ENCODE measurements at regions not wholly inside any gene's neighbourhood (a gene's known extent, or its start where the extent isn't known, plus 50 kb on each side); places are given as distances from the start of the nearest gene placed in this dataset.

GRCh38 chr2:228689053-228689452 lies 507.6 kb upstream of the SPHKAP start:
- Histone ChIP-seq H2AFZ (ENCODE audit: low read length, unreplicated experiment) (no peak overlapping the region), H3K36me3 (ENCODE audit: insufficient read depth, low read length) (no peaks in the 10 kb centered on the region), H3K4me1 (ENCODE audit: control insufficient read depth, insufficient read depth, low read length, unreplicated experiment) (no peaks in the 10 kb centered on the region), H3K79me2 (ENCODE audit: control insufficient read depth, insufficient read depth, low read length, unreplicated experiment) (no peaks in the 10 kb centered on the region), H3K27me3 (ENCODE audit: insufficient read depth, low read length) (no peaks in the 10 kb centered on the region), H3K27ac (ENCODE audit: low read depth, low read length) (no peak overlapping the region), H3K4me3 (ENCODE audit: low read depth, low read length) (no peak overlapping the region)

DNA sequence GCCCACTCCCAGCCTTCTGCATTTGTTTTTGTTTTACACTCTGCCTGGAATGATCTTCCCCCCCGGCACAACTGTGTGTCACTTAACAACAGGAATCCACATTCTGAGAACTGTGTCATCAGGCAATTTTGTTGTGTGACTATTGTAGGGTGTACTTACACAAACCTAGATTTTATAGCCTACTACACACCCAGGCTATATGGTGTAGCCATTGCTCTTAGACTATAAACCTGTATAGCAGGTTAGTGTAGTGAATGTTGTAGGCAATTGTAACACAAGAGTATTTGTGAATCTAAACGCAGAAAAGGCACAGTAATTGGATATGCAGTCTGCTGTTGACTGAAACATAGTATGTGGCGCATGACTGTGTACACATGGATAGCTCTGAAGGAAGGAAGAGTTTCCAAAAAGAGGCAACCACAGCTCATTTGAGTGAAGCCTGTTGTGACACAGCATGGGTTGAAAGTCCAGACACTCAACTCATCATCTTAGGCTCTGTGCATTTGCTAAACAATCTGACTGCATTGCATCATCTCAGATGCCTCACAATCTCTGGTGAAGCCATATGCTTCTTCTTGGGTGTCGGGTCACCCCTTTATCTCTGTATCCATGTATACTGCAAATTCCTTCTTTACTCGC lies 506.6 kb upstream of the SPHKAP start:
- Histone ChIP-seq H3K79me2 (ENCODE audit: control insufficient read depth, insufficient read depth, low read length, unreplicated experiment) (no peaks in the 10 kb centered on the region), H3K27ac (ENCODE audit: low read depth, low read length) (no peak overlapping the region), H3K36me3 (ENCODE audit: insufficient read depth, low read length) (no peaks in the 10 kb centered on the region), H2AFZ (ENCODE audit: low read length, unreplicated experiment) (no peak overlapping the region), H3K4me1 (ENCODE audit: control insufficient read depth, insufficient read depth, low read length, unreplicated experiment) (no peaks in the 10 kb centered on the region), H3K27me3 (ENCODE audit: insufficient read depth, low read length) (no peaks in the 10 kb centered on the region), H3K4me3 (ENCODE audit: low read depth, low read length) (no peak overlapping the region)

GRCh38 chr2:228681979-228682378 lies 500.5 kb upstream of the SPHKAP start:
- Histone ChIP-seq H2AFZ (ENCODE audit: low read length, unreplicated experiment) (peak overlapping the region; percentile 73), H3K27ac (ENCODE audit: low read depth, low read length) (no peak overlapping the region), H3K4me3 (ENCODE audit: low read depth, low read length) (no peak overlapping the region)

GRCh38 chr2:228681426-228681825 lies 499.9 kb upstream of the SPHKAP start:
- no peaks in the 10 kb centered on the region for H3K4me1 ChIP-seq (ENCODE audit: control insufficient read depth, insufficient read depth, low read length, unreplicated experiment)
- no peaks in the 10 kb centered on the region for H3K79me2 ChIP-seq (ENCODE audit: control insufficient read depth, insufficient read depth, low read length, unreplicated experiment)
- peak overlapping the region; percentile 73 for H2AFZ ChIP-seq (ENCODE audit: low read length, unreplicated experiment)
- H3K27me3 ChIP-seq (ENCODE audit: insufficient read depth, low read length) = no peaks in the 10 kb centered on the region
- no peaks in the 10 kb centered on the region for H3K36me3 ChIP-seq (ENCODE audit: insufficient read depth, low read length)
- no peak overlapping the region for H3K27ac ChIP-seq (ENCODE audit: low read depth, low read length)
- no peak overlapping the region for H3K4me3 ChIP-seq (ENCODE audit: low read depth, low read length)

More at GRCh38 chr2:228681979-228682378, 500.5 kb upstream of the SPHKAP start:
- Histone ChIP-seq H3K4me1 (ENCODE audit: control insufficient read depth, insufficient read depth, low read length, unreplicated experiment) (no peaks in the 10 kb centered on the region), H3K79me2 (ENCODE audit: control insufficient read depth, insufficient read depth, low read length, unreplicated experiment) (no peaks in the 10 kb centered on the region), H3K36me3 (ENCODE audit: insufficient read depth, low read length) (no peaks in the 10 kb centered on the region), H3K27me3 (ENCODE audit: insufficient read depth, low read length) (no peaks in the 10 kb centered on the region)

- Histone ChIP-seq H3K4me1 (ENCODE audit: control insufficient read depth, insufficient read depth, low read length, unreplicated experiment) (peaks cover 8% of the 10 kb centered on the region), H3K4me3 (ENCODE audit: low read depth, low read length) (no peak overlapping the region), H3K27me3 (ENCODE audit: insufficient read depth, low read length) (no peaks in the 10 kb centered on the region)
These were observed 496.6 kb upstream of the SPHKAP start for GRCh38 chr2:228678110-228678509.

DNA sequence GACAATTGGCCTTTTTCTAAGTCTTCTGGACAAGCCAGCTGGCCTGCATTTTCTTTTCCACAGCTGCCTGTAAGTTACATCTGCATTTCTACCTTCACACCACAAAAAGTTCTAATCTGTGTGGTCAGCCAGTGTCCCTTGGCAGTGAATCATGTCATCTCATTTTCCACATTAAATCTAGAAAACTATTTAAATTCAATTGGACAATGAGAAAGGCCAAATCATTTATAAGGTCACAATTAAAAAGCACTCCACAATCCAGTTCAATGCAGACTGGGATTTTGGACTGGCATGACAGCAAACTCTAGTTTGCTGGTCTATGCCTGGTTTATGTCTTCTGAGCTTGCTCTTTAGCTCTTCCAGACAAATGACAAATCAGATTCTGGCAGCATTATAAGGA lies 494.2 kb upstream of the SPHKAP start:
- peaks cover 8% of the 10 kb centered on the region for H3K4me1 ChIP-seq (ENCODE audit: control insufficient read depth, insufficient read depth, low read length, unreplicated experiment)
- no peaks in the 10 kb centered on the region for H3K79me2 ChIP-seq (ENCODE audit: control insufficient read depth, insufficient read depth, low read length, unreplicated experiment)
- no peaks in the 10 kb centered on the region for H3K27me3 ChIP-seq (ENCODE audit: insufficient read depth, low read length)
- H3K4me3 ChIP-seq (ENCODE audit: low read depth, low read length) = no peak overlapping the region
- no peak overlapping the region for H2AFZ ChIP-seq (ENCODE audit: low read length, unreplicated experiment)
- no peak overlapping the region for H3K27ac ChIP-seq (ENCODE audit: low read depth, low read length)
- H3K36me3 ChIP-seq (ENCODE audit: insufficient read depth, low read length) = no peaks in the 10 kb centered on the region

More at GRCh38 chr2:228678110-228678509, 496.6 kb upstream of the SPHKAP start:
- Histone ChIP-seq H3K36me3 (ENCODE audit: insufficient read depth, low read length) (no peaks in the 10 kb centered on the region), H3K27ac (ENCODE audit: low read depth, low read length) (no peak overlapping the region), H3K79me2 (ENCODE audit: control insufficient read depth, insufficient read depth, low read length, unreplicated experiment) (no peaks in the 10 kb centered on the region), H2AFZ (ENCODE audit: low read length, unreplicated experiment) (no peak overlapping the region)

DNA sequence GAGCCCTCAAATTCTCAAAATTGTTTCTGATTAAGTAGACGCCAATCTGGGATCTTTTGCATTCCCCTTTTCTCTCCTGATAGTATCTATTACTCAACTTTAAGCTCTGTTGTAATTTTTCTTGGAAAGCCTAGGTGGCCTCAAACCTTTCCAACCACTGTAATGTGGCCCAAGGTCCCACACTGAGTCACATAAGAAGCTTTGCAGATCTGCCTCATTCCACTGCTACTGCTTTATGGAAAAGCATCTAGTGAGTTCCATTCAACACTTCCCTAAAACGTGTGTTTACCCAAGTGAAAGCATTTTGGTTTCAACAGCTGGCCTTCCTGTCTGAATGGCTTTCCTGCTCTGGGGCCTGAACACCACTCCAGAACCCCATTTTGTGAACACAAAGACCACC lies 493.6 kb upstream of the SPHKAP start:
- peaks cover 8% of the 10 kb centered on the region for H3K4me1 ChIP-seq (ENCODE audit: control insufficient read depth, insufficient read depth, low read length, unreplicated experiment)
- no peak overlapping the region for H3K4me3 ChIP-seq (ENCODE audit: low read depth, low read length)
- no peak overlapping the region for H2AFZ ChIP-seq (ENCODE audit: low read length, unreplicated experiment)
- no peaks in the 10 kb centered on the region for H3K36me3 ChIP-seq (ENCODE audit: insufficient read depth, low read length)
- H3K79me2 ChIP-seq (ENCODE audit: control insufficient read depth, insufficient read depth, low read length, unreplicated experiment) = no peaks in the 10 kb centered on the region
- no peak overlapping the region for H3K27ac ChIP-seq (ENCODE audit: low read depth, low read length)
- no peaks in the 10 kb centered on the region for H3K27me3 ChIP-seq (ENCODE audit: insufficient read depth, low read length)

GRCh38 chr2:228673876-228674554 lies 492.5 kb upstream of the SPHKAP start:
- no peaks in the 10 kb centered on the region for H3K36me3 ChIP-seq (ENCODE audit: insufficient read depth, low read length)
- no peak overlapping the region for H3K4me3 ChIP-seq (ENCODE audit: low read depth, low read length)
- H3K27me3 ChIP-seq (ENCODE audit: insufficient read depth, low read length) = no peaks in the 10 kb centered on the region
- no peaks in the 10 kb centered on the region for H3K79me2 ChIP-seq (ENCODE audit: control insufficient read depth, insufficient read depth, low read length, unreplicated experiment)
- peaks cover 8% of the 10 kb centered on the region for H3K4me1 ChIP-seq (ENCODE audit: control insufficient read depth, insufficient read depth, low read length, unreplicated experiment)
- H3K27ac ChIP-seq (ENCODE audit: low read depth, low read length) = no peak overlapping the region
- no peak overlapping the region for H2AFZ ChIP-seq (ENCODE audit: low read length, unreplicated experiment)

DNA sequence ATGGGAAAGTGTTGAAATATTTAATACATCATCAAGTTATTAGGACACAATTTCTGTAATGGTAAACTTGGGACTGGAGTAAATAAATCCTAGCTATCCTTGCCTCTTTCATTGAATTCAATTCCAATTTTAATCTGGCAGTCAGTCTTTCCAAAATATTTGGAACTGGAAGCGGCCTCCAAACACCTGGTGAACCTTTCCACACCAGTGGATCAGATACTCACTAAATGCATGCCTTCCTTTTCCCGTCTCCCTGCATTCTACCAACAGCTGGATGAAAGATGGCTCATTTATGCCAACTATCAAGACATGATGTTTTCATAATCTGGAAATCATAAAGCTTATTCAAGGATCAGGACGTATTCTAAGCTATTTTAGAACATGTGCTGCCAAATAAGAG lies 488.2 kb upstream of the SPHKAP start:
- Histone ChIP-seq H3K36me3 (ENCODE audit: insufficient read depth, low read length) (no peaks in the 10 kb centered on the region), H2AFZ (ENCODE audit: low read length, unreplicated experiment) (no peak overlapping the region), H3K79me2 (ENCODE audit: control insufficient read depth, insufficient read depth, low read length, unreplicated experiment) (no peaks in the 10 kb centered on the region), H3K27me3 (ENCODE audit: insufficient read depth, low read length) (no peaks in the 10 kb centered on the region), H3K4me3 (ENCODE audit: low read depth, low read length) (no peak overlapping the region), H3K4me1 (ENCODE audit: control insufficient read depth, insufficient read depth, low read length, unreplicated experiment) (peaks cover under 1% of the 10 kb centered on the region), H3K27ac (ENCODE audit: low read depth, low read length) (no peak overlapping the region)

DNA sequence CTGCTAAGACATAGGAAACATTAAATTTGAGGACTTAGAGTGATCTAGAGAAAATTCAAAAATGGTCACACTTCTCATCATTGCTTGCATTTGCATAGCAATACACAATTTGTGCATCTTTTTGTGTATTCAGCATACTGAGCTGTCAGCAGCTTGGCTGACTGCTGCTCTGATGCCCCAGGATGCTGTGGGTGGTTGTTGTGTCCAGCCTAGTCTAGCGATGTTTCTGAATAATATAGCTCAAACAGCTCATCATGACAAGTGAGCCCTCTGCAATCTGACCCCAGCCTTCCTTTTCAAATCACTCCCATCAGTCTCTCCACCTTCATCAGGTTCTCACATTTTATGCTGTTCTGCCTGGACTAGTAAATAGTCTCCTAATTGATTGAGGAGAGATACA lies 483.7 kb upstream of the SPHKAP start:
- H2AFZ ChIP-seq (ENCODE audit: low read length, unreplicated experiment) = no peak overlapping the region
- H3K36me3 ChIP-seq (ENCODE audit: insufficient read depth, low read length) = no peaks in the 10 kb centered on the region
- no peaks in the 10 kb centered on the region for H3K27me3 ChIP-seq (ENCODE audit: insufficient read depth, low read length)
- H3K79me2 ChIP-seq (ENCODE audit: control insufficient read depth, insufficient read depth, low read length, unreplicated experiment) = no peaks in the 10 kb centered on the region
- no peak overlapping the region for H3K27ac ChIP-seq (ENCODE audit: low read depth, low read length)
- H3K4me3 ChIP-seq (ENCODE audit: low read depth, low read length) = no peak overlapping the region
- no peaks in the 10 kb centered on the region for H3K4me1 ChIP-seq (ENCODE audit: control insufficient read depth, insufficient read depth, low read length, unreplicated experiment)

- H3K79me2 ChIP-seq (ENCODE audit: control insufficient read depth, insufficient read depth, low read length, unreplicated experiment) = no peaks in the 10 kb centered on the region
- no peaks in the 10 kb centered on the region for H3K27me3 ChIP-seq (ENCODE audit: insufficient read depth, low read length)
- no peaks in the 10 kb centered on the region for H3K36me3 ChIP-seq (ENCODE audit: insufficient read depth, low read length)
- H3K4me1 ChIP-seq (ENCODE audit: control insufficient read depth, insufficient read depth, low read length, unreplicated experiment) = peaks cover 14% of the 10 kb centered on the region
- H2AFZ ChIP-seq (ENCODE audit: low read length, unreplicated experiment) = no peak overlapping the region
- H3K27ac ChIP-seq (ENCODE audit: low read depth, low read length) = peak overlapping the region; percentile 55
- H3K4me3 ChIP-seq (ENCODE audit: low read depth, low read length) = no peak overlapping the region
These were observed 477.5 kb upstream of the SPHKAP start for GRCh38 chr2:228658998-228659397.

Data from ACC112 (cell line).